HUES6 (cell line): ENCODE measurements at regions not wholly inside any gene's neighbourhood (a gene's known extent, or its start where the extent isn't known, plus 50 kb on each side); places are given as distances from the start of the nearest gene placed in this dataset.

ENCODE experiments used
- H3K27ac ChIP-seq: 2 replicates; pipeline ENCODE4 v1.7.0; 2013; ENCODE audit warnings: low read depth, mild to moderate bottlenecking, low read length, inconsistent platforms
- H3K27me3 ChIP-seq: 2 replicates; pipeline ENCODE4 v1.6.1; 2013; ENCODE audit warnings: low read length; ENCODE audit not compliant: control insufficient read depth, insufficient read depth
- H3K36me3 ChIP-seq: 2 replicates; pipeline ENCODE4 v1.6.1; 2013; ENCODE audit warnings: low read length; ENCODE audit not compliant: control insufficient read depth, insufficient read depth
- H3K4me1 ChIP-seq: 2 replicates; pipeline ENCODE4 v1.6.1; 2013; ENCODE audit warnings: low read length; ENCODE audit not compliant: control insufficient read depth, insufficient read depth
- H3K4me3 ChIP-seq: 2 replicates; pipeline ENCODE4 v1.5.1; 2013; ENCODE audit warnings: low read depth, low read length
- H3K9ac ChIP-seq: one replicate; pipeline ENCODE4 v1.6.1; 2013; ENCODE audit warnings: mild to moderate bottlenecking, low read length
- H3K9me3 ChIP-seq: 2 replicates; pipeline ENCODE4 v1.6.1; 2013; ENCODE audit warnings: low read depth, low read length; ENCODE audit not compliant: control insufficient read depth, insufficient read depth

GRCh38 chr11:116167706-116168458 is 604.9 kb downstream of the BUD13 start:
- Histone ChIP-seq H3K27ac (no peak overlapping the region), H3K4me1 (peaks cover 7% of the 10 kb centered on the region; the same call in 1 of the 2 replicates), H3K9ac (no peak overlapping the region), H3K4me3 (no peak overlapping the region), H3K27me3 (no peaks in the 10 kb centered on the region), H3K9me3 (no peaks in the 10 kb centered on the region), H3K36me3 (no peaks in the 10 kb centered on the region)

GRCh38 chr11:116166573-116167465 is 606.0 kb downstream of the BUD13 start:
- H3K9ac ChIP-seq: no peak overlapping the region
- no peaks in the 10 kb centered on the region for H3K36me3 ChIP-seq
- no peak overlapping the region for H3K4me3 ChIP-seq
- peaks cover 7% of the 10 kb centered on the region; the same call in 1 of the 2 replicates for H3K4me1 ChIP-seq
- no peak overlapping the region for H3K27ac ChIP-seq
- H3K9me3 ChIP-seq: no peaks in the 10 kb centered on the region
- H3K27me3 ChIP-seq: no peaks in the 10 kb centered on the region

GRCh38 chr11:116164843-116165242 is 607.9 kb downstream of the BUD13 start:
- peaks cover 7% of the 10 kb centered on the region; the same call in 1 of the 2 replicates for H3K4me1 ChIP-seq
- H3K27me3 ChIP-seq: no peaks in the 10 kb centered on the region
- H3K9me3 ChIP-seq: no peaks in the 10 kb centered on the region
- no peak overlapping the region for H3K4me3 ChIP-seq
- H3K27ac ChIP-seq: no peak overlapping the region
- H3K9ac ChIP-seq: no peak overlapping the region
- H3K36me3 ChIP-seq: no peaks in the 10 kb centered on the region

GRCh38 chr11:116162886-116163230 is 609.9 kb downstream of the BUD13 start:
- Histone ChIP-seq H3K27me3 (no peaks in the 10 kb centered on the region), H3K27ac (no peak overlapping the region), H3K9ac (no peak overlapping the region), H3K36me3 (no peaks in the 10 kb centered on the region), H3K4me3 (no peak overlapping the region), H3K9me3 (no peaks in the 10 kb centered on the region), H3K4me1 (no peaks in the 10 kb centered on the region)

GRCh38 chr11:116162086-116162885 is 610.5 kb downstream of the BUD13 start:
- Histone ChIP-seq H3K27me3 (no peaks in the 10 kb centered on the region), H3K27ac (no peak overlapping the region), H3K36me3 (no peaks in the 10 kb centered on the region), H3K9ac (no peak overlapping the region), H3K4me1 (no peaks in the 10 kb centered on the region), H3K9me3 (no peaks in the 10 kb centered on the region), H3K4me3 (no peak overlapping the region)

GRCh38 chr11:116148645-116149044 is 624.1 kb downstream of the BUD13 start:
- H3K36me3 ChIP-seq: no peaks in the 10 kb centered on the region
- H3K4me3 ChIP-seq: no peak overlapping the region
- H3K9me3 ChIP-seq: peaks cover 10% of the 10 kb centered on the region; the same call in 1 of the 2 replicates
- H3K4me1 ChIP-seq: peaks cover 13% of the 10 kb centered on the region
- no peaks in the 10 kb centered on the region for H3K27me3 ChIP-seq
- no peak overlapping the region for H3K27ac ChIP-seq
- no peak overlapping the region for H3K9ac ChIP-seq

- Histone ChIP-seq H3K4me1 (peaks cover 13% of the 10 kb centered on the region), H3K9ac (no peak overlapping the region), H3K36me3 (no peaks in the 10 kb centered on the region), H3K9me3 (peaks cover 10% of the 10 kb centered on the region; the same call in 1 of the 2 replicates), H3K4me3 (no peak overlapping the region), H3K27me3 (no peaks in the 10 kb centered on the region), H3K27ac (no peak overlapping the region)
Measured at GRCh38 chr11:116148056-116148455, 624.7 kb downstream of the BUD13 start.

GRCh38 chr11:116145187-116145865 is 627.5 kb downstream of the BUD13 start:
- Histone ChIP-seq H3K27me3 (no peaks in the 10 kb centered on the region), H3K36me3 (no peaks in the 10 kb centered on the region), H3K27ac (no peak overlapping the region), H3K9me3 (0 out of 2 replicates have a peak, but pooled peaks cover 3% of the 10 kb centered on the region), H3K4me1 (peaks cover 13% of the 10 kb centered on the region), H3K4me3 (no peak overlapping the region), H3K9ac (no peak overlapping the region)

GRCh38 chr11:116144387-116144958 is 628.3 kb downstream of the BUD13 start:
- H3K4me3 ChIP-seq: no peak overlapping the region
- H3K36me3 ChIP-seq: no peaks in the 10 kb centered on the region
- H3K27ac ChIP-seq: no peak overlapping the region
- H3K9me3 ChIP-seq: 0 out of 2 replicates have a peak, but pooled peaks cover 3% of the 10 kb centered on the region
- no peaks in the 10 kb centered on the region for H3K27me3 ChIP-seq
- peaks cover 13% of the 10 kb centered on the region for H3K4me1 ChIP-seq
- H3K9ac ChIP-seq: no peak overlapping the region

- Histone ChIP-seq H3K9ac (no peak overlapping the region), H3K4me1 (peaks cover 11% of the 10 kb centered on the region), H3K9me3 (no peaks in the 10 kb centered on the region), H3K27ac (no peak overlapping the region), H3K4me3 (no peak overlapping the region), H3K36me3 (no peaks in the 10 kb centered on the region), H3K27me3 (no peaks in the 10 kb centered on the region)
Measured at GRCh38 chr11:116138280-116138679, 634.1 kb upstream of the CADM1 start.
